IMR-90 (cell line): ENCODE measurements at regions not wholly inside any gene's neighbourhood (a gene's known extent, or its start where the extent isn't known, plus 50 kb on each side); places are given as distances from the start of the nearest gene placed in this dataset.
A peak's percentile ranks its signal among the peaks of the same experiment; 100 is the strongest.

Source experiments
- ATAC-seq: fragments of 200-7000 bp; cut with Tn5 transposase; 2 replicates; pipeline ENCODE4 v1.9.1; 2020; ENCODE audit warnings: low read depth, mild to moderate bottlenecking, moderate library complexity
- BruUV-seq: library from RNA; stranded (reverse); fragments of 400-500 nt; replicated peaks from 2 replicates; lab custom pipeline; 2021; lab: Mats Ljungman, UMichigan
- CTCF ChIA-PET: fragments of 300-600 bp; formaldehyde crosslinking; extraction: SDS; loops from one replicate; lab custom pipeline; 2021; ENCODE audit warnings: antibody characterized with exemption; lab: Yijun Ruan, JAX
- POLR2A ChIA-PET: fragments of 300-600 bp; sonication (Branson Sonifier 250); formaldehyde crosslinking; loops from one replicate; lab custom pipeline; 2022; ENCODE audit warnings: antibody characterized with exemption; ENCODE audit not compliant: unreplicated experiment; lab: Charles Lee
- DNase-seq: peaks from one replicate; pipeline ENCODE4 v3.0.0; 2013
- H2AFZ ChIP-seq: replicated peaks from 2 replicates; pipeline ENCODE3; 2013; ENCODE audit warnings: low read length, mild to moderate bottlenecking; ENCODE audit not compliant: poor library complexity
- H2AK5ac ChIP-seq: 2 replicates; pipeline ENCODE4 v1.6.1; 2013; ENCODE audit warnings: low read depth, low read length, inconsistent platforms
- H2AK9ac ChIP-seq: replicated peaks from 2 replicates; pipeline ENCODE3; 2013; ENCODE audit warnings: mild to moderate bottlenecking, low read depth, low read length, moderate library complexity; ENCODE audit not compliant: poor library complexity
- H2BK120ac ChIP-seq: 2 replicates; pipeline ENCODE4 v1.6.1; 2013; ENCODE audit warnings: low read depth, low read length, inconsistent platforms
- H2BK15ac ChIP-seq: 3 replicates; pipeline ENCODE4 v1.6.1; 2013; ENCODE audit warnings: low read depth, low read length, inconsistent platforms
- H2BK20ac ChIP-seq: 2 replicates; pipeline ENCODE4 v1.6.1; 2013; ENCODE audit warnings: low read depth, mild to moderate bottlenecking, inconsistent platforms, low read length, moderate library complexity
- H2BK5ac ChIP-seq: 2 replicates; pipeline ENCODE4 v1.6.1; 2013; ENCODE audit warnings: mild to moderate bottlenecking, low read depth, low read length, inconsistent platforms; ENCODE audit not compliant: poor library complexity, severe bottlenecking
- H3K14ac ChIP-seq: replicated peaks from 2 replicates; pipeline ENCODE4 v1.6.1; 2013; ENCODE audit warnings: low read depth, low read length, inconsistent platforms
- H3K18ac ChIP-seq: 2 replicates; pipeline ENCODE4 v1.6.1; 2013; ENCODE audit warnings: low read depth, low read length, control low read depth
- H3K23ac ChIP-seq: 2 replicates; pipeline ENCODE4 v1.6.1; 2013; ENCODE audit warnings: low read depth, low read length, inconsistent platforms
- H3K27ac ChIP-seq: 2 replicates; pipeline ENCODE4 v1.5.1; 2013; ENCODE audit warnings: mild to moderate bottlenecking, control low read depth, low read length; ENCODE audit not compliant: insufficient read depth
- H3K27me3 ChIP-seq: 2 replicates; pipeline ENCODE4 v1.6.1; 2013; ENCODE audit warnings: low read length; ENCODE audit not compliant: control insufficient read depth, insufficient read depth
- H3K36me3 ChIP-seq: 2 replicates; pipeline ENCODE4 v1.6.1; 2013; ENCODE audit warnings: low read length, mixed read lengths; ENCODE audit not compliant: control insufficient read depth, insufficient read depth
- H3K4ac ChIP-seq: 2 replicates; pipeline ENCODE4 v1.6.1; 2013; ENCODE audit warnings: low read depth, low read length, inconsistent platforms
- H3K4me1 ChIP-seq: 2 replicates; pipeline ENCODE4 v1.6.1; 2013; ENCODE audit warnings: low read length, mixed read lengths; ENCODE audit not compliant: control insufficient read depth, insufficient read depth
- H3K4me2 ChIP-seq: 2 replicates; pipeline ENCODE4 v1.6.1; 2013; ENCODE audit warnings: low read depth, mild to moderate bottlenecking, control low read depth, low read length, moderate library complexity
- H3K4me3 ChIP-seq: 2 replicates; pipeline ENCODE4 v1.5.1; 2013; ENCODE audit warnings: low read depth, mild to moderate bottlenecking, control low read depth, low read length, moderate library complexity; ENCODE audit not compliant: insufficient read depth
- H3K56ac ChIP-seq: 2 replicates; pipeline ENCODE4 v1.6.1; 2013; ENCODE audit warnings: low read length, inconsistent platforms; ENCODE audit not compliant: insufficient read depth; ENCODE audit errors: extremely low read depth
- H3K79me1 ChIP-seq, 2 experiments: 2 replicates each; pipeline ENCODE4 v1.6.1; 2013; ENCODE audit warnings: low read length in 2 of 2, inconsistent platforms in 1 of 2, low read depth in 1 of 2
- H3K9ac ChIP-seq: 2 replicates; pipeline ENCODE4 v1.6.1; 2013; ENCODE audit warnings: low read depth, low read length, control low read depth
- H3K9me1 ChIP-seq: 2 replicates; pipeline ENCODE4 v1.6.1; 2013; ENCODE audit warnings: low read length, inconsistent platforms; ENCODE audit not compliant: insufficient read depth
- H3K9me3 ChIP-seq: 2 replicates; pipeline ENCODE4 v1.6.1; 2013; ENCODE audit warnings: low read length; ENCODE audit not compliant: control insufficient read depth, insufficient read depth
- H4K20me1 ChIP-seq: 2 replicates; pipeline ENCODE4 v1.6.1; 2013; ENCODE audit warnings: low read length, inconsistent platforms; ENCODE audit not compliant: insufficient read depth
- H4K5ac ChIP-seq: 2 replicates; pipeline ENCODE4 v1.6.1; 2013; ENCODE audit warnings: mild to moderate bottlenecking, low read depth, low read length, control low read depth
- H4K8ac ChIP-seq, 2 experiments: 2 replicates each; pipeline ENCODE4 v1.6.1; 2013; ENCODE audit warnings: low read depth in 2 of 2, low read length in 2 of 2, control low read depth in 1 of 2, inconsistent platforms in 1 of 2
- H4K91ac ChIP-seq: 2 replicates; pipeline ENCODE4 v1.6.1; 2013; ENCODE audit warnings: low read depth, low read length, inconsistent platforms; ENCODE audit not compliant: insufficient read depth
- CEBPB ChIP-seq: IDR thresholded peaks from 2 replicates; pipeline ENCODE4 v1.6.1; 2012; ENCODE audit warnings: low read depth, low read length, improper control_type of control experiment
- CTCF ChIP-seq: conservative IDR thresholded peaks from 2 replicates; pipeline ENCODE4 v1.5.1; 2012; ENCODE audit warnings: mild to moderate bottlenecking, low read depth, low read length, improper control_type of control experiment
- MAZ ChIP-seq: IDR thresholded peaks from 2 replicates; pipeline ENCODE4 v1.6.1; 2012; ENCODE audit warnings: low read depth, mild to moderate bottlenecking, low read length, improper control_type of control experiment, moderate library complexity, borderline replicate concordance
- NFE2L2 ChIP-seq: fragments of 150-350 bp; IDR thresholded peaks from 2 replicates; pipeline ENCODE4 v1.6.1; 2016; ENCODE audit warnings: low read depth, mild to moderate bottlenecking, low read length
- POLR2A ChIP-seq: IDR thresholded peaks from 2 replicates; pipeline ENCODE4 v1.6.1; 2012; ENCODE audit warnings: mild to moderate bottlenecking, low read depth, low read length
- RCOR1 ChIP-seq: IDR thresholded peaks from 2 replicates; pipeline ENCODE4 v1.6.1; 2012; ENCODE audit warnings: mild to moderate bottlenecking, low read length, improper control_type of control experiment; ENCODE audit not compliant: insufficient replicate concordance
- RFX5 ChIP-seq: IDR thresholded peaks from 2 replicates; pipeline ENCODE4 v1.8.0; 2012; ENCODE audit warnings: low read depth, mild to moderate bottlenecking, low read length, moderate library complexity
- SMC3 ChIP-seq: fragments of 150-350 bp; IDR thresholded peaks from 2 replicates; pipeline ENCODE4 v1.6.1; 2016; ENCODE audit warnings: low read depth, mild to moderate bottlenecking, antibody characterized with exemption, low read length, moderate library complexity
- WGBS, 2 experiments: methylation state at CpG; one replicate each; pipeline versions ENCODE4 v1.1.5 to v1.1.7; 2013; ENCODE audit warnings: missing lambda C conversion rate in 2 of 2; ENCODE audit not compliant: insufficient read length in 1 of 2; ENCODE audit errors: extremely low coverage in 2 of 2; 5-methylcytosine and 5-hydroxymethylcytosine counted together
- dilution Hi-C: fragments of 300-500 bp; cut with HindIII; formaldehyde crosslinking; loops from one replicate; pipeline ENCODE4 v1.14.3; 2018; ENCODE audit warnings: low sequenced_read_pairs; ENCODE audit not compliant: unreplicated experiment
- in situ Hi-C: fragments of 300-500 bp; cut with MboI; formaldehyde crosslinking; loops from 3 replicates; pipeline ENCODE4 v1.14.3; 2019; ENCODE audit warnings: low sequenced_read_pairs, inconsistent platforms, mixed read lengths
- intact Hi-C: fragments of 100-400 bp; cut with micrococcal nuclease; formaldehyde crosslinking; loops from 2 replicates; pipeline ENCODE4 v1.10.0; 2022
- TF ChIP-seq, protein P1 (sequence below): fragments of 150-350 bp; IDR thresholded peaks from 2 replicates; pipeline ENCODE4 v1.6.1; 2017; ENCODE audit warnings: mild to moderate bottlenecking, antibody characterized with exemption, low read length, low read depth

- Histone ChIP-seq H3K56ac (no peak overlapping the region), H2AFZ (no peak overlapping the region)
- BruUV-seq = no TSS peak
These were observed 344.4 kb upstream of the C2CD4B start for GRCh38 chr15:62509395-62509958.

More at GRCh38 chr15:62509395-62509958, 344.4 kb upstream of the C2CD4B start:
- Histone ChIP-seq H3K36me3 (no peaks in the 10 kb centered on the region), H3K23ac (no peak overlapping the region), H2BK120ac (0 out of 2 replicates have a peak overlapping the region, but pooled peaks have one; percentile 32), H3K79me1 (peaks cover 23 to 24% of the 10 kb centered on the region in 2 experiments), H3K4me3 (no peak overlapping the region), H2BK5ac (no peak overlapping the region), H4K20me1 (no peaks in the 10 kb centered on the region), H3K27ac (no peak overlapping the region), H3K18ac (peak overlapping the region; percentile 17; the same call in 1 of the 2 replicates), H4K91ac (no peak overlapping the region), H4K5ac (0 out of 2 replicates have a peak overlapping the region, but pooled peaks have one; percentile 2), H3K14ac (no peak overlapping the region), H3K9ac (no peak overlapping the region), H3K4ac (peak overlapping the region; percentile 19; the same call in 1 of the 2 replicates), H2AK5ac (peak overlapping the region; percentile 16), H2AK9ac (no peak overlapping the region), H2BK20ac (peak overlapping the region; percentile 32), H2BK15ac (peak overlapping the region; percentile 3; the same call in 1 of the 3 replicates), H3K27me3 (no peaks in the 10 kb centered on the region), H3K9me3 (no peaks in the 10 kb centered on the region), H3K9me1 (peaks cover 20% of the 10 kb centered on the region), H3K4me1 (peaks cover 19% of the 10 kb centered on the region), H4K8ac (no peak overlapping the region), H3K4me2 (no peak overlapping the region)
- in situ Hi-C loops (no loop called here), intact Hi-C loops (no loop called here), dilution Hi-C loops (no loop called here)
- WGBS, 2 experiments = 60% methylated on average over 2 of the region's 12 CpGs; no CpG with 5 or more reads in 1 of the 2 experiments
- CTCF ChIA-PET = no interaction called here
- TF ChIP-seq RCOR1 (no peak), RFX5 (no peak), SMC3 (no peak), POLR2A (no peak), NFE2L2 (no peak), CEBPB (no peak), MAZ (no peak), CTCF (no peak)
- TF ChIP-seq, protein P1, sequence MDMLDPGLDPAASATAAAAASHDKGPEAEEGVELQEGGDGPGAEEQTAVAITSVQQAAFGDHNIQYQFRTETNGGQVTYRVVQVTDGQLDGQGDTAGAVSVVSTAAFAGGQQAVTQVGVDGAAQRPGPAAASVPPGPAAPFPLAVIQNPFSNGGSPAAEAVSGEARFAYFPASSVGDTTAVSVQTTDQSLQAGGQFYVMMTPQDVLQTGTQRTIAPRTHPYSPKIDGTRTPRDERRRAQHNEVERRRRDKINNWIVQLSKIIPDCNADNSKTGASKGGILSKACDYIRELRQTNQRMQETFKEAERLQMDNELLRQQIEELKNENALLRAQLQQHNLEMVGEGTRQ = no peak
- ATAC-seq = no peak
- POLR2A ChIA-PET = no interaction called here
- no peak for DNase-seq
